Thyroid gland (tissue), 4 donors: ENCODE measurements at regions not wholly inside any gene's neighbourhood (a gene's known extent, or its start where the extent isn't known, plus 50 kb on each side); places are given as distances from the start of the nearest gene placed in this dataset.

ENCODE experiments used
- POLR2A ChIP-seq, 2 donors: fragments of 450-650 bp; IDR thresholded peaks; one replicate each; pipeline ENCODE4 v1.6.1; 2017; ENCODE audit warnings: antibody characterized with exemption in 2 of 2, mild to moderate bottlenecking in 2 of 2, moderate library complexity in 1 of 2
- TF ChIP-seq, protein P1 (sequence below), 6 experiments: fragments of 200-600 bp in 3 of 6; fragments of 450-650 bp in 3 of 6; sonication (generic) in 3 of 6; IDR thresholded peaks; one replicate each; pipeline ENCODE4 v1.5.1; 2016 to 2019; ENCODE audit warnings: antibody characterized with exemption in 6 of 6, mild to moderate bottlenecking in 2 of 6, inconsistent platforms in 1 of 6, moderate library complexity in 1 of 6

GRCh38 chr13:86792153-86792651 is 879.0 kb upstream of the SLITRK5 start:
- TF ChIP-seq, protein P1, sequence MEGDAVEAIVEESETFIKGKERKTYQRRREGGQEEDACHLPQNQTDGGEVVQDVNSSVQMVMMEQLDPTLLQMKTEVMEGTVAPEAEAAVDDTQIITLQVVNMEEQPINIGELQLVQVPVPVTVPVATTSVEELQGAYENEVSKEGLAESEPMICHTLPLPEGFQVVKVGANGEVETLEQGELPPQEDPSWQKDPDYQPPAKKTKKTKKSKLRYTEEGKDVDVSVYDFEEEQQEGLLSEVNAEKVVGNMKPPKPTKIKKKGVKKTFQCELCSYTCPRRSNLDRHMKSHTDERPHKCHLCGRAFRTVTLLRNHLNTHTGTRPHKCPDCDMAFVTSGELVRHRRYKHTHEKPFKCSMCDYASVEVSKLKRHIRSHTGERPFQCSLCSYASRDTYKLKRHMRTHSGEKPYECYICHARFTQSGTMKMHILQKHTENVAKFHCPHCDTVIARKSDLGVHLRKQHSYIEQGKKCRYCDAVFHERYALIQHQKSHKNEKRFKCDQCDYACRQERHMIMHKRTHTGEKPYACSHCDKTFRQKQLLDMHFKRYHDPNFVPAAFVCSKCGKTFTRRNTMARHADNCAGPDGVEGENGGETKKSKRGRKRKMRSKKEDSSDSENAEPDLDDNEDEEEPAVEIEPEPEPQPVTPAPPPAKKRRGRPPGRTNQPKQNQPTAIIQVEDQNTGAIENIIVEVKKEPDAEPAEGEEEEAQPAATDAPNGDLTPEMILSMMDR (IDR thresholded peaks at IDR 0.05): no peak
- no peak for TF ChIP-seq POLR2A (IDR thresholded peaks at IDR 0.05)
